H1 (cell line): ENCODE measurements at regions not wholly inside any gene's neighbourhood (a gene's known extent, or its start where the extent isn't known, plus 50 kb on each side); places are given as distances from the start of the nearest gene placed in this dataset.

Experiments
- CREB1 ChIP-seq: IDR thresholded peaks from 2 replicates; pipeline ENCODE4 v1.6.1; 2012; ENCODE audit warnings: inconsistent platforms
- GABPA ChIP-seq: IDR thresholded peaks from 2 replicates; pipeline ENCODE4 v1.6.1; 2011; ENCODE audit warnings: mild to moderate bottlenecking, low read length, moderate library complexity, borderline replicate concordance; ENCODE audit not compliant: insufficient read depth
- PHF8 ChIP-seq: fragments of 200-600 bp; sonication (generic); conservative IDR thresholded peaks from 2 replicates; pipeline ENCODE4 v1.7.1; 2012; ENCODE audit warnings: low read depth, mild to moderate bottlenecking, inconsistent platforms, low read length, moderate library complexity
- SIN3A ChIP-seq, 2 experiments: IDR thresholded peaks in 1 of 2; conservative IDR thresholded peaks in 1 of 2; 2 replicates each; pipeline ENCODE4 v1.6.1; 2011 to 2012; ENCODE audit warnings: low read length in 2 of 2, improper control_type of control experiment in 1 of 2, low read depth in 1 of 2, mild to moderate bottlenecking in 1 of 2
- SUZ12 ChIP-seq: fragments of 200-600 bp; sonication (generic); IDR thresholded peaks from 2 replicates; pipeline ENCODE4 v1.6.1; 2012; ENCODE audit warnings: mild to moderate bottlenecking, inconsistent platforms, low read length, moderate library complexity, mixed read lengths
- TF ChIP-seq, protein P1 (sequence below): fragments of 300-600 bp; sonication (generic); IDR thresholded peaks from 2 replicates; pipeline ENCODE4 v1.7.1; 2012; ENCODE audit warnings: low read length, moderate library complexity, mild to moderate bottlenecking, inconsistent platforms; ENCODE audit not compliant: insufficient replicate concordance
- TF ChIP-seq, protein P2 (sequence below), 3 experiments: IDR thresholded peaks; 1 replicate in 2 of 3; 2 replicates in 1 of 3; pipeline versions ENCODE4 v1.5.1 to v1.6.1; 2011; ENCODE audit warnings: low read length in 3 of 3, mild to moderate bottlenecking in 3 of 3, inconsistent platforms in 2 of 3, low read depth in 1 of 3, moderate library complexity in 1 of 3; ENCODE audit not compliant: insufficient read depth in 1 of 3; ENCODE audit errors: control extremely low read depth in 1 of 3

DNA sequence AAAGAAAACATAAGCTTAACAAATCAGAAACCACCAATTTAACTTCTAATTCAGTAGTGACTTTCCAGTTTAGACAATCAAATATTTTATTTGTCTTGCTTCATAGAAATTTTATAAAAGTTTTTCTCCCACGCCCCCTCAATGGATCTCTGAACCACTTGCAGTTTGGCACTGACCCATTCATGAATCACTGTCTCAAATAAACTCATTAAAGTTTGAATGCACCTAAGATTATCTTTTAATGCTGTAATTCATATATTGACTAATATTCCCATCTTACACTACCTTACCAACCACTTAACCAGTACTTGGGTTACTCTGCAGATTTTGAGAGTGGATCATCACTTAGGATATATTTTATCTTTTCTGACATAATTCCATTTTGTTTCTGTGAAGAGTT lies 880.2 kb downstream of the OTOL1 start (continued):
- no peak for TF ChIP-seq SIN3A (conservative IDR thresholded peaks at IDR 0.05 in 1 of 2, IDR thresholded peaks at IDR 0.05 in 1 of 2; ENCODE audit: low read depth in 1 of 2, low read length in 2 of 2)
- TF ChIP-seq SUZ12: no peak
- TF ChIP-seq GABPA: no peak
- TF ChIP-seq, protein P1, sequence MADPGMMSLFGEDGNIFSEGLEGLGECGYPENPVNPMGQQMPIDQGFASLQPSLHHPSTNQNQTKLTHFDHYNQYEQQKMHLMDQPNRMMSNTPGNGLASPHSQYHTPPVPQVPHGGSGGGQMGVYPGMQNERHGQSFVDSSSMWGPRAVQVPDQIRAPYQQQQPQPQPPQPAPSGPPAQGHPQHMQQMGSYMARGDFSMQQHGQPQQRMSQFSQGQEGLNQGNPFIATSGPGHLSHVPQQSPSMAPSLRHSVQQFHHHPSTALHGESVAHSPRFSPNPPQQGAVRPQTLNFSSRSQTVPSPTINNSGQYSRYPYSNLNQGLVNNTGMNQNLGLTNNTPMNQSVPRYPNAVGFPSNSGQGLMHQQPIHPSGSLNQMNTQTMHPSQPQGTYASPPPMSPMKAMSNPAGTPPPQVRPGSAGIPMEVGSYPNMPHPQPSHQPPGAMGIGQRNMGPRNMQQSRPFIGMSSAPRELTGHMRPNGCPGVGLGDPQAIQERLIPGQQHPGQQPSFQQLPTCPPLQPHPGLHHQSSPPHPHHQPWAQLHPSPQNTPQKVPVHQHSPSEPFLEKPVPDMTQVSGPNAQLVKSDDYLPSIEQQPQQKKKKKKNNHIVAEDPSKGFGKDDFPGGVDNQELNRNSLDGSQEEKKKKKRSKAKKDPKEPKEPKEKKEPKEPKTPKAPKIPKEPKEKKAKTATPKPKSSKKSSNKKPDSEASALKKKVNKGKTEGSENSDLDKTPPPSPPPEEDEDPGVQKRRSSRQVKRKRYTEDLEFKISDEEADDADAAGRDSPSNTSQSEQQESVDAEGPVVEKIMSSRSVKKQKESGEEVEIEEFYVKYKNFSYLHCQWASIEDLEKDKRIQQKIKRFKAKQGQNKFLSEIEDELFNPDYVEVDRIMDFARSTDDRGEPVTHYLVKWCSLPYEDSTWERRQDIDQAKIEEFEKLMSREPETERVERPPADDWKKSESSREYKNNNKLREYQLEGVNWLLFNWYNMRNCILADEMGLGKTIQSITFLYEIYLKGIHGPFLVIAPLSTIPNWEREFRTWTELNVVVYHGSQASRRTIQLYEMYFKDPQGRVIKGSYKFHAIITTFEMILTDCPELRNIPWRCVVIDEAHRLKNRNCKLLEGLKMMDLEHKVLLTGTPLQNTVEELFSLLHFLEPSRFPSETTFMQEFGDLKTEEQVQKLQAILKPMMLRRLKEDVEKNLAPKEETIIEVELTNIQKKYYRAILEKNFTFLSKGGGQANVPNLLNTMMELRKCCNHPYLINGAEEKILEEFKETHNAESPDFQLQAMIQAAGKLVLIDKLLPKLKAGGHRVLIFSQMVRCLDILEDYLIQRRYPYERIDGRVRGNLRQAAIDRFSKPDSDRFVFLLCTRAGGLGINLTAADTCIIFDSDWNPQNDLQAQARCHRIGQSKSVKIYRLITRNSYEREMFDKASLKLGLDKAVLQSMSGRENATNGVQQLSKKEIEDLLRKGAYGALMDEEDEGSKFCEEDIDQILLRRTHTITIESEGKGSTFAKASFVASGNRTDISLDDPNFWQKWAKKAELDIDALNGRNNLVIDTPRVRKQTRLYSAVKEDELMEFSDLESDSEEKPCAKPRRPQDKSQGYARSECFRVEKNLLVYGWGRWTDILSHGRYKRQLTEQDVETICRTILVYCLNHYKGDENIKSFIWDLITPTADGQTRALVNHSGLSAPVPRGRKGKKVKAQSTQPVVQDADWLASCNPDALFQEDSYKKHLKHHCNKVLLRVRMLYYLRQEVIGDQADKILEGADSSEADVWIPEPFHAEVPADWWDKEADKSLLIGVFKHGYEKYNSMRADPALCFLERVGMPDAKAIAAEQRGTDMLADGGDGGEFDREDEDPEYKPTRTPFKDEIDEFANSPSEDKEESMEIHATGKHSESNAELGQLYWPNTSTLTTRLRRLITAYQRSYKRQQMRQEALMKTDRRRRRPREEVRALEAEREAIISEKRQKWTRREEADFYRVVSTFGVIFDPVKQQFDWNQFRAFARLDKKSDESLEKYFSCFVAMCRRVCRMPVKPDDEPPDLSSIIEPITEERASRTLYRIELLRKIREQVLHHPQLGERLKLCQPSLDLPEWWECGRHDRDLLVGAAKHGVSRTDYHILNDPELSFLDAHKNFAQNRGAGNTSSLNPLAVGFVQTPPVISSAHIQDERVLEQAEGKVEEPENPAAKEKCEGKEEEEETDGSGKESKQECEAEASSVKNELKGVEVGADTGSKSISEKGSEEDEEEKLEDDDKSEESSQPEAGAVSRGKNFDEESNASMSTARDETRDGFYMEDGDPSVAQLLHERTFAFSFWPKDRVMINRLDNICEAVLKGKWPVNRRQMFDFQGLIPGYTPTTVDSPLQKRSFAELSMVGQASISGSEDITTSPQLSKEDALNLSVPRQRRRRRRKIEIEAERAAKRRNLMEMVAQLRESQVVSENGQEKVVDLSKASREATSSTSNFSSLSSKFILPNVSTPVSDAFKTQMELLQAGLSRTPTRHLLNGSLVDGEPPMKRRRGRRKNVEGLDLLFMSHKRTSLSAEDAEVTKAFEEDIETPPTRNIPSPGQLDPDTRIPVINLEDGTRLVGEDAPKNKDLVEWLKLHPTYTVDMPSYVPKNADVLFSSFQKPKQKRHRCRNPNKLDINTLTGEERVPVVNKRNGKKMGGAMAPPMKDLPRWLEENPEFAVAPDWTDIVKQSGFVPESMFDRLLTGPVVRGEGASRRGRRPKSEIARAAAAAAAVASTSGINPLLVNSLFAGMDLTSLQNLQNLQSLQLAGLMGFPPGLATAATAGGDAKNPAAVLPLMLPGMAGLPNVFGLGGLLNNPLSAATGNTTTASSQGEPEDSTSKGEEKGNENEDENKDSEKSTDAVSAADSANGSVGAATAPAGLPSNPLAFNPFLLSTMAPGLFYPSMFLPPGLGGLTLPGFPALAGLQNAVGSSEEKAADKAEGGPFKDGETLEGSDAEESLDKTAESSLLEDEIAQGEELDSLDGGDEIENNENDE: no peak
- no peak for TF ChIP-seq PHF8
- TF ChIP-seq, protein P2, sequence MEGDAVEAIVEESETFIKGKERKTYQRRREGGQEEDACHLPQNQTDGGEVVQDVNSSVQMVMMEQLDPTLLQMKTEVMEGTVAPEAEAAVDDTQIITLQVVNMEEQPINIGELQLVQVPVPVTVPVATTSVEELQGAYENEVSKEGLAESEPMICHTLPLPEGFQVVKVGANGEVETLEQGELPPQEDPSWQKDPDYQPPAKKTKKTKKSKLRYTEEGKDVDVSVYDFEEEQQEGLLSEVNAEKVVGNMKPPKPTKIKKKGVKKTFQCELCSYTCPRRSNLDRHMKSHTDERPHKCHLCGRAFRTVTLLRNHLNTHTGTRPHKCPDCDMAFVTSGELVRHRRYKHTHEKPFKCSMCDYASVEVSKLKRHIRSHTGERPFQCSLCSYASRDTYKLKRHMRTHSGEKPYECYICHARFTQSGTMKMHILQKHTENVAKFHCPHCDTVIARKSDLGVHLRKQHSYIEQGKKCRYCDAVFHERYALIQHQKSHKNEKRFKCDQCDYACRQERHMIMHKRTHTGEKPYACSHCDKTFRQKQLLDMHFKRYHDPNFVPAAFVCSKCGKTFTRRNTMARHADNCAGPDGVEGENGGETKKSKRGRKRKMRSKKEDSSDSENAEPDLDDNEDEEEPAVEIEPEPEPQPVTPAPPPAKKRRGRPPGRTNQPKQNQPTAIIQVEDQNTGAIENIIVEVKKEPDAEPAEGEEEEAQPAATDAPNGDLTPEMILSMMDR (IDR thresholded peaks at IDR 0.05; ENCODE audit: control extremely low read depth in 1 of 3, insufficient read depth in 1 of 3, low read depth in 1 of 3, low read length in 3 of 3): no peak
- no peak for TF ChIP-seq CREB1
- TF ChIP-seq, all 59 proteins: peak for 0
